ENCODE measurements at regions not wholly inside any gene's neighbourhood (a gene's known extent, or its start where the extent isn't known, plus 50 kb on each side); places are given as distances from the start of the nearest gene placed in this dataset.

DNA sequence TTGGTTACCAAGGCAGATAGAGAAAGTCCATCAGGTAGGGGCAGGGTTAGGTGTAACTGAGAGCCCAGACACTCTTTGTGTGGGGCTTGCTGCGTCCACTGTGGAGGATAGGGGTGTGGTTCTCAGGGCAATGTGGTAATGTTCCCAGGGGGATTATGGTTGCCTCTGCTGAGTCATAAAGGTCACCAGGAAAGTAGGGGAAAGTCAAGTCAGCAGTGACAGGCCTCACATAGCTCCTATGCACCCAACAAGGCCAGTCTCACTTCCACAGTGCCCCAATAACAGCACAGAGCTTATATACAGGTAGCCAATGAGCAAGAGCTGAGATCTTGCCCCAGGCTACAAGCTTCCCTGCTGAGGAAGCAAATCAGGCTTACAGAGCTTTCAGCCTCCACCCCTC, 1438.0 kb upstream of the ZEB2 start:
- Mint-ChIP-seq H3K36me3 (ENCODE audit: low read depth) (peaks cover 21% of the 10 kb centered on the region), H3K4me1 (ENCODE audit: low read depth) (peaks cover 7% of the 10 kb centered on the region), H3K9me3 (ENCODE audit: low read depth) (peaks cover 56% of the 10 kb centered on the region)

DNA sequence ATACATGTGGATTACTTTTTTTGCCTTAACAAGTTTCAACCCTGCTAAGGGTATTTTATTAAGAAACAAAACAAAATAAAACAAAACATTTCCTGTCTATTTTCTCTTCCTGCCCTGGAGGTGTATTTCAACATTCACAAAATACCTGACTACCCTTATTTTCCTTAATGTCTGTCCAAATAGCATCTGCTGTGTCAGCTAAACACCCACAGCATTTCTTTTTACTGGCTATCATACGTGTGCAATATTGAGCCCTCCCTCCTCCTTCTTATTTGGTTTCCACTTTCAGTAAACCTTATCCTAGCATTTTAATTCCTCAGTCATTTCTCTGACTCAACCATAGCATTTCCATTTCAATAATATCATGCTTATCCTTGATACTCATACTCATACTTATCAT, 1420.0 kb upstream of the ZEB2 start:
- H3K4me1 Mint-ChIP-seq (ENCODE audit: low read depth): peaks cover 5% of the 10 kb centered on the region
- H3K4me3 Mint-ChIP-seq (ENCODE audit: unreplicated experiment): no peak overlapping the region
- H3K36me3 Mint-ChIP-seq (ENCODE audit: low read depth): peaks cover 4% of the 10 kb centered on the region
- H3K27me3 Mint-ChIP-seq (ENCODE audit: low read depth): no peaks in the 10 kb centered on the region
- peaks cover 12% of the 10 kb centered on the region for H3K9me3 Mint-ChIP-seq (ENCODE audit: low read depth)
- TF ChIP-seq, protein P1, sequence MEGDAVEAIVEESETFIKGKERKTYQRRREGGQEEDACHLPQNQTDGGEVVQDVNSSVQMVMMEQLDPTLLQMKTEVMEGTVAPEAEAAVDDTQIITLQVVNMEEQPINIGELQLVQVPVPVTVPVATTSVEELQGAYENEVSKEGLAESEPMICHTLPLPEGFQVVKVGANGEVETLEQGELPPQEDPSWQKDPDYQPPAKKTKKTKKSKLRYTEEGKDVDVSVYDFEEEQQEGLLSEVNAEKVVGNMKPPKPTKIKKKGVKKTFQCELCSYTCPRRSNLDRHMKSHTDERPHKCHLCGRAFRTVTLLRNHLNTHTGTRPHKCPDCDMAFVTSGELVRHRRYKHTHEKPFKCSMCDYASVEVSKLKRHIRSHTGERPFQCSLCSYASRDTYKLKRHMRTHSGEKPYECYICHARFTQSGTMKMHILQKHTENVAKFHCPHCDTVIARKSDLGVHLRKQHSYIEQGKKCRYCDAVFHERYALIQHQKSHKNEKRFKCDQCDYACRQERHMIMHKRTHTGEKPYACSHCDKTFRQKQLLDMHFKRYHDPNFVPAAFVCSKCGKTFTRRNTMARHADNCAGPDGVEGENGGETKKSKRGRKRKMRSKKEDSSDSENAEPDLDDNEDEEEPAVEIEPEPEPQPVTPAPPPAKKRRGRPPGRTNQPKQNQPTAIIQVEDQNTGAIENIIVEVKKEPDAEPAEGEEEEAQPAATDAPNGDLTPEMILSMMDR (IDR thresholded peaks at IDR 0.05): no peak
- DNase-seq (ENCODE audit: low spot score): no peak
- no peak overlapping the region for H3K27ac Mint-ChIP-seq (ENCODE audit: unreplicated experiment)

More for the DNA sequence above, 1438.0 kb upstream of the ZEB2 start:
- Mint-ChIP-seq H3K27ac (ENCODE audit: unreplicated experiment) (no peak overlapping the region), H3K4me3 (ENCODE audit: unreplicated experiment) (no peak overlapping the region), H3K27me3 (ENCODE audit: low read depth) (no peaks in the 10 kb centered on the region)
- no peak for DNase-seq (ENCODE audit: low spot score)
- TF ChIP-seq, protein P1 (IDR thresholded peaks at IDR 0.05): no peak

DNA sequence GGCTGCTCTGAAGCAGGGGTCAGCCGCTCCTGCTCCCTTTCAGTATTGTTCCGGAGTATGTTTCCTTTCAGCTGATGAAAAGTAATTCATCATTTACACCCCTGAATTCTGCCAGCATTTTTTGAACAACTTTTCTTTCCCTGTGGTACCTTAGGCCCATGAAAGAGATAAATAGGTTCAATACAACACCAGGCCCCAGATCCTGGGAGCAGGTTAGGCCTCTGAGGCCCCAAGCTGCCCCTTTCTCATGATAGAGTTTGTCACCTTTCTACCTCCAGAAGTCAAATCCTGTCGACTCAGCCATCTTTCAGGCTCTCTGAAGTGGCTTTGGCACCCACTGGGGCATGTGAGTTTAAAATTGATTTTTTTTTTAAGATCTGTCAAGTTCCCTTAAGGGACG, 1415.1 kb upstream of the ZEB2 start:
- no peaks in the 10 kb centered on the region for H3K27me3 Mint-ChIP-seq (ENCODE audit: low read depth)
- DNase-seq (ENCODE audit: low spot score): no peak
- TF ChIP-seq, protein P1 (IDR thresholded peaks at IDR 0.05): no peak
- no peaks in the 10 kb centered on the region for H3K9me3 Mint-ChIP-seq (ENCODE audit: low read depth)
- H3K4me3 Mint-ChIP-seq (ENCODE audit: unreplicated experiment): no peak overlapping the region
- peaks cover 2% of the 10 kb centered on the region for H3K4me1 Mint-ChIP-seq (ENCODE audit: low read depth)
- H3K27ac Mint-ChIP-seq (ENCODE audit: unreplicated experiment): no peak overlapping the region
- H3K36me3 Mint-ChIP-seq (ENCODE audit: low read depth): no peaks in the 10 kb centered on the region

DNA sequence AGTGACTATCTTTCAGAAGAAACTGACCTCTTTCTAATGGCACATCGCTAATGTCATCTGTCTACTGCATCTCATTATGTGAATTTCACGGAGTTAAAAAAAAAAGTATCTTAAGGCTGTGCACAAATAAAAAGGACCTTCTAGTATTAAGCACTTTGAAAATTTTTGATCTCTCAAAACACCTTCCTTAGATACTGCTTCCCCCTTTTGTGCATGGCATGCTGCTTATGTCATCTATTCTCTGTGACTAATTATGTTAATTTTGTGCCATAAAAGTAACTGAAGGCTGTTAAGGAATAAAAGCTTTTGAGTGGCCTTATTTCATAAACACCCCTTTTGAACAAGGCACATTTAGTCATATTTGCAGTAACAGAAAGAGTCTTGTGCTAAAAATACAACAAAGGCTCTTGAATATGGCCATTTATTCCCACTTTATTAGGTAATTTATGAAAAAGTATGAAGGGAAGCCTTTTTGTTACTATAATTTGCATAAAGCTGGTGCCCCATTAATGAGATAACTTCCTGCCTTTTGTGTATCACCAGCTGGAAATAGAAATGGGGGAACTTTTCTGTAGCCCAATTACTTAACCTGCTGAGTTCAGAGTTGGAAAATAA, 1412.0 kb upstream of the ZEB2 start:
- H3K27me3 Mint-ChIP-seq (ENCODE audit: low read depth): no peaks in the 10 kb centered on the region

DNA sequence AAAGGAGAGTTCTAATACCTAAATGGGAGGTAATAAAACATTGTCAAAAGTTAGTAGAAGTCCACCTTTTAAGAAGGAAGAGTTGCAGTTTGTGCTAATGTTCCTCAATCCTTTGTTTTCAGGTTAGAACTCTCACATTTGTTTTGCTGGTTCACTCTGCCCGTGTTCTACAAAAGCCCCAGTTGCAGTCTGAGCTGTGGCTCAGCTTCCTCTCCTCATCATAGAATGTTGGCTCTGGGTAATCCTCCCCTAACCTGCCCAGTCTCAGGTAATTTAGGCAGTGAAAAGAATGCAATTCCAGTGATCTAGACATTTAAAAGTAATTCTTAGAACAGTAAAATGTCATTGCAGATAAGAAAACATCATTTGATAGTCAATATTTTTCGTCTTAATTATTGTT, 1410.4 kb upstream of the ZEB2 start:
- no peak overlapping the region for H3K4me3 Mint-ChIP-seq (ENCODE audit: unreplicated experiment)
- no peaks in the 10 kb centered on the region for H3K27me3 Mint-ChIP-seq (ENCODE audit: low read depth)
- peaks cover 7% of the 10 kb centered on the region for H3K4me1 Mint-ChIP-seq (ENCODE audit: low read depth)
- no peaks in the 10 kb centered on the region for H3K36me3 Mint-ChIP-seq (ENCODE audit: low read depth)
- no peaks in the 10 kb centered on the region for H3K9me3 Mint-ChIP-seq (ENCODE audit: low read depth)
- no peak overlapping the region for H3K27ac Mint-ChIP-seq (ENCODE audit: unreplicated experiment)
- TF ChIP-seq, protein P1 (IDR thresholded peaks at IDR 0.05): no peak
- DNase-seq (ENCODE audit: low spot score): no peak

More for the DNA sequence above, 1412.0 kb upstream of the ZEB2 start:
- TF ChIP-seq, protein P1 (IDR thresholded peaks at IDR 0.05): no peak
- H3K36me3 Mint-ChIP-seq (ENCODE audit: low read depth): no peaks in the 10 kb centered on the region
- no peak overlapping the region for H3K27ac Mint-ChIP-seq (ENCODE audit: unreplicated experiment)
- no peak overlapping the region for H3K4me3 Mint-ChIP-seq (ENCODE audit: unreplicated experiment)
- no peaks in the 10 kb centered on the region for H3K9me3 Mint-ChIP-seq (ENCODE audit: low read depth)
- H3K4me1 Mint-ChIP-seq (ENCODE audit: low read depth): peaks cover 7% of the 10 kb centered on the region
- DNase-seq (ENCODE audit: low spot score): no peak
